Ishikawa (cell line): ENCODE measurements at regions not wholly inside any gene's neighbourhood (a gene's known extent, or its start where the extent isn't known, plus 50 kb on each side); places are given as distances from the start of the nearest gene placed in this dataset.

Experiments
- CEBPB ChIP-seq: IDR thresholded peaks from 2 replicates; pipeline ENCODE4 v1.6.1; 2012
- CREB1 ChIP-seq: IDR thresholded peaks from 2 replicates; pipeline ENCODE4 v1.6.1; 2012; ENCODE audit warnings: low read depth
- EGR1 ChIP-seq: IDR thresholded peaks from 2 replicates; pipeline ENCODE4 v1.6.1; 2012
- EP300 ChIP-seq: IDR thresholded peaks from 2 replicates; pipeline ENCODE4 v1.6.1; 2012; ENCODE audit warnings: borderline replicate concordance
- FOXM1 ChIP-seq: IDR thresholded peaks from 2 replicates; pipeline ENCODE4 v1.6.1; 2012; ENCODE audit warnings: low read depth, borderline replicate concordance
- MAX ChIP-seq: IDR thresholded peaks from 2 replicates; pipeline ENCODE4 v1.6.1; 2012
- RAD21 ChIP-seq: IDR thresholded peaks from 2 replicates; pipeline ENCODE4 v1.6.1; 2012; ENCODE audit warnings: low read depth
- TAF1 ChIP-seq: IDR thresholded peaks from 2 replicates; pipeline ENCODE4 v1.6.1; 2012; ENCODE audit warnings: low read depth, mild to moderate bottlenecking
- TCF12 ChIP-seq: IDR thresholded peaks from 2 replicates; pipeline ENCODE4 v1.6.1; 2012; ENCODE audit warnings: low read depth
- YY1 ChIP-seq: IDR thresholded peaks from 2 replicates; pipeline ENCODE4 v1.6.1; 2012; ENCODE audit warnings: low read depth
- ZBTB7A ChIP-seq: IDR thresholded peaks from 2 replicates; pipeline ENCODE4 v1.6.1; 2012; ENCODE audit warnings: low read depth
- TF ChIP-seq, protein P1 (sequence below): IDR thresholded peaks from 2 replicates; pipeline ENCODE4 v1.6.1; 2012
- TF ChIP-seq, protein P2 (sequence below): IDR thresholded peaks from 2 replicates; pipeline ENCODE4 v1.6.1; 2012; ENCODE audit warnings: low read depth, mild to moderate bottlenecking

- TF ChIP-seq MAX (no peak), EP300 (no peak), CREB1 (no peak), TAF1 (no peak), TCF12 (no peak), YY1 (no peak), ZBTB7A (no peak), CEBPB (no peak), RAD21 (no peak), FOXM1 (no peak), EGR1 (no peak)
- TF ChIP-seq, protein P1, sequence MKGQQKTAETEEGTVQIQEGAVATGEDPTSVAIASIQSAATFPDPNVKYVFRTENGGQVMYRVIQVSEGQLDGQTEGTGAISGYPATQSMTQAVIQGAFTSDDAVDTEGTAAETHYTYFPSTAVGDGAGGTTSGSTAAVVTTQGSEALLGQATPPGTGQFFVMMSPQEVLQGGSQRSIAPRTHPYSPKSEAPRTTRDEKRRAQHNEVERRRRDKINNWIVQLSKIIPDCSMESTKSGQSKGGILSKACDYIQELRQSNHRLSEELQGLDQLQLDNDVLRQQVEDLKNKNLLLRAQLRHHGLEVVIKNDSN = no peak
- TF ChIP-seq, protein P2, sequence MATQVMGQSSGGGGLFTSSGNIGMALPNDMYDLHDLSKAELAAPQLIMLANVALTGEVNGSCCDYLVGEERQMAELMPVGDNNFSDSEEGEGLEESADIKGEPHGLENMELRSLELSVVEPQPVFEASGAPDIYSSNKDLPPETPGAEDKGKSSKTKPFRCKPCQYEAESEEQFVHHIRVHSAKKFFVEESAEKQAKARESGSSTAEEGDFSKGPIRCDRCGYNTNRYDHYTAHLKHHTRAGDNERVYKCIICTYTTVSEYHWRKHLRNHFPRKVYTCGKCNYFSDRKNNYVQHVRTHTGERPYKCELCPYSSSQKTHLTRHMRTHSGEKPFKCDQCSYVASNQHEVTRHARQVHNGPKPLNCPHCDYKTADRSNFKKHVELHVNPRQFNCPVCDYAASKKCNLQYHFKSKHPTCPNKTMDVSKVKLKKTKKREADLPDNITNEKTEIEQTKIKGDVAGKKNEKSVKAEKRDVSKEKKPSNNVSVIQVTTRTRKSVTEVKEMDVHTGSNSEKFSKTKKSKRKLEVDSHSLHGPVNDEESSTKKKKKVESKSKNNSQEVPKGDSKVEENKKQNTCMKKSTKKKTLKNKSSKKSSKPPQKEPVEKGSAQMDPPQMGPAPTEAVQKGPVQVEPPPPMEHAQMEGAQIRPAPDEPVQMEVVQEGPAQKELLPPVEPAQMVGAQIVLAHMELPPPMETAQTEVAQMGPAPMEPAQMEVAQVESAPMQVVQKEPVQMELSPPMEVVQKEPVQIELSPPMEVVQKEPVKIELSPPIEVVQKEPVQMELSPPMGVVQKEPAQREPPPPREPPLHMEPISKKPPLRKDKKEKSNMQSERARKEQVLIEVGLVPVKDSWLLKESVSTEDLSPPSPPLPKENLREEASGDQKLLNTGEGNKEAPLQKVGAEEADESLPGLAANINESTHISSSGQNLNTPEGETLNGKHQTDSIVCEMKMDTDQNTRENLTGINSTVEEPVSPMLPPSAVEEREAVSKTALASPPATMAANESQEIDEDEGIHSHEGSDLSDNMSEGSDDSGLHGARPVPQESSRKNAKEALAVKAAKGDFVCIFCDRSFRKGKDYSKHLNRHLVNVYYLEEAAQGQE = no peak
Observed at GRCh38 chr2:58447586-58447985, 206.5 kb upstream of the FANCL start.
